Astrocyte (in vitro differentiated cells and primary cell): ENCODE measurements at regions not wholly inside any gene's neighbourhood (a gene's known extent, or its start where the extent isn't known, plus 50 kb on each side); places are given as distances from the start of the nearest gene placed in this dataset.

ENCODE experiments used
- DNase-seq: peaks from one replicate; pipeline ENCODE4 v3.0.0-alpha.2; 2010; ENCODE audit warnings: low read depth
- FAIRE-seq: peaks from 2 replicates; lab custom pipeline; 2011; peaks lifted over from hg19 to GRCh38; lab: Jason Lieb, UNC
- H2AFZ ChIP-seq: 2 replicates; pipeline ENCODE4 v1.6.0; 2012; ENCODE audit warnings: low read depth, low read length, inconsistent platforms
- H3K27ac ChIP-seq: 2 replicates; pipeline ENCODE4 v1.5.1; 2011; ENCODE audit warnings: low read depth, low read length, inconsistent platforms
- H3K27me3 ChIP-seq: 2 replicates; pipeline ENCODE4 v1.6.0; 2011; ENCODE audit warnings: low read length, inconsistent platforms; ENCODE audit not compliant: insufficient read depth
- H3K36me3 ChIP-seq: 2 replicates; pipeline ENCODE4 v1.5.1; 2011; ENCODE audit warnings: low read length, inconsistent platforms; ENCODE audit not compliant: insufficient read depth
- H3K4me1 ChIP-seq: 2 replicates; pipeline ENCODE4 v1.5.1; 2011; ENCODE audit warnings: low read length, inconsistent platforms; ENCODE audit not compliant: insufficient read depth
- H3K4me2 ChIP-seq: 2 replicates; pipeline ENCODE4 v1.6.0; 2012; ENCODE audit warnings: low read length, inconsistent platforms
- H3K4me3 ChIP-seq: 2 replicates; pipeline ENCODE4 v1.5.1; 2011; ENCODE audit warnings: low read depth, mild to moderate bottlenecking, low read length, inconsistent platforms; ENCODE audit not compliant: insufficient read depth
- H3K79me2 ChIP-seq: 2 replicates; pipeline ENCODE4 v1.6.0; 2012; ENCODE audit warnings: mild to moderate bottlenecking, low read length, inconsistent platforms; ENCODE audit not compliant: insufficient read depth
- H3K9ac ChIP-seq: 2 replicates; pipeline ENCODE4 v1.6.0; 2012; ENCODE audit warnings: mild to moderate bottlenecking, low read length, inconsistent platforms
- H3K9me3 ChIP-seq: 2 replicates; pipeline ENCODE4 v1.5.1; 2012; ENCODE audit warnings: low read depth, mild to moderate bottlenecking, low read length, inconsistent platforms; ENCODE audit not compliant: insufficient read depth
- H4K20me1 ChIP-seq: 2 replicates; pipeline ENCODE4 v1.6.0; 2012; ENCODE audit warnings: low read length, inconsistent platforms; ENCODE audit not compliant: insufficient read depth
- H3K27ac Mint-ChIP-seq: one replicate; pipeline ENCODE4 v1.8.0; 2021; ENCODE audit warnings: mild to moderate bottlenecking, mixed read lengths; ENCODE audit not compliant: unreplicated experiment
- H3K27me3 Mint-ChIP-seq: one replicate; pipeline ENCODE4 v1.8.0; 2021; ENCODE audit warnings: low read depth, mixed read lengths; ENCODE audit not compliant: unreplicated experiment
- H3K36me3 Mint-ChIP-seq: one replicate; pipeline ENCODE4 v1.8.0; 2021; ENCODE audit warnings: low read depth, mixed read lengths; ENCODE audit not compliant: unreplicated experiment
- H3K4me1 Mint-ChIP-seq: one replicate; pipeline ENCODE4 v1.8.0; 2021; ENCODE audit warnings: low read depth, mixed read lengths; ENCODE audit not compliant: unreplicated experiment
- H3K4me3 Mint-ChIP-seq: one replicate; pipeline ENCODE4 v1.8.0; 2021; ENCODE audit warnings: mild to moderate bottlenecking, moderate library complexity, mixed read lengths; ENCODE audit not compliant: unreplicated experiment
- H3K9me3 Mint-ChIP-seq: one replicate; pipeline ENCODE4 v1.8.0; 2021; ENCODE audit warnings: mild to moderate bottlenecking, mixed read lengths; ENCODE audit not compliant: unreplicated experiment
- EZH2 ChIP-seq: IDR thresholded peaks from 2 replicates; pipeline ENCODE4 v1.6.1; 2012; ENCODE audit warnings: mild to moderate bottlenecking, low read length, inconsistent platforms; ENCODE audit not compliant: insufficient read depth
- TF ChIP-seq, protein P1 (sequence below): IDR thresholded peaks from 2 replicates; pipeline ENCODE4 v1.5.1; 2011; ENCODE audit warnings: low read depth, mild to moderate bottlenecking, inconsistent platforms, low read length, moderate library complexity; ENCODE audit not compliant: insufficient read depth

GRCh38 chr1:42096554-42096953 is 56.7 kb upstream of the GUCA2B start:
- Histone ChIP-seq H3K27ac (no peak overlapping the region), H3K9ac (no peak overlapping the region), H3K4me2 (no peak overlapping the region), H3K36me3 (no peaks in the 10 kb centered on the region), H4K20me1 (no peaks in the 10 kb centered on the region), H3K4me3 (no peak overlapping the region), H3K4me1 (no peaks in the 10 kb centered on the region), H2AFZ (no peak overlapping the region), H3K27me3 (no peaks in the 10 kb centered on the region), H3K79me2 (no peaks in the 10 kb centered on the region), H3K9me3 (peaks cover 2% of the 10 kb centered on the region)
- Mint-ChIP-seq H3K27ac (no peak overlapping the region), H3K27me3 (peaks cover 2% of the 10 kb centered on the region), H3K9me3 (peaks cover 5% of the 10 kb centered on the region), H3K4me1 (no peaks in the 10 kb centered on the region), H3K4me3 (no peak overlapping the region), H3K36me3 (no peaks in the 10 kb centered on the region)
- no peak for DNase-seq
- FAIRE-seq: no peak
- TF ChIP-seq, protein P1, sequence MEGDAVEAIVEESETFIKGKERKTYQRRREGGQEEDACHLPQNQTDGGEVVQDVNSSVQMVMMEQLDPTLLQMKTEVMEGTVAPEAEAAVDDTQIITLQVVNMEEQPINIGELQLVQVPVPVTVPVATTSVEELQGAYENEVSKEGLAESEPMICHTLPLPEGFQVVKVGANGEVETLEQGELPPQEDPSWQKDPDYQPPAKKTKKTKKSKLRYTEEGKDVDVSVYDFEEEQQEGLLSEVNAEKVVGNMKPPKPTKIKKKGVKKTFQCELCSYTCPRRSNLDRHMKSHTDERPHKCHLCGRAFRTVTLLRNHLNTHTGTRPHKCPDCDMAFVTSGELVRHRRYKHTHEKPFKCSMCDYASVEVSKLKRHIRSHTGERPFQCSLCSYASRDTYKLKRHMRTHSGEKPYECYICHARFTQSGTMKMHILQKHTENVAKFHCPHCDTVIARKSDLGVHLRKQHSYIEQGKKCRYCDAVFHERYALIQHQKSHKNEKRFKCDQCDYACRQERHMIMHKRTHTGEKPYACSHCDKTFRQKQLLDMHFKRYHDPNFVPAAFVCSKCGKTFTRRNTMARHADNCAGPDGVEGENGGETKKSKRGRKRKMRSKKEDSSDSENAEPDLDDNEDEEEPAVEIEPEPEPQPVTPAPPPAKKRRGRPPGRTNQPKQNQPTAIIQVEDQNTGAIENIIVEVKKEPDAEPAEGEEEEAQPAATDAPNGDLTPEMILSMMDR: no peak
- no peak for TF ChIP-seq EZH2

DNA sequence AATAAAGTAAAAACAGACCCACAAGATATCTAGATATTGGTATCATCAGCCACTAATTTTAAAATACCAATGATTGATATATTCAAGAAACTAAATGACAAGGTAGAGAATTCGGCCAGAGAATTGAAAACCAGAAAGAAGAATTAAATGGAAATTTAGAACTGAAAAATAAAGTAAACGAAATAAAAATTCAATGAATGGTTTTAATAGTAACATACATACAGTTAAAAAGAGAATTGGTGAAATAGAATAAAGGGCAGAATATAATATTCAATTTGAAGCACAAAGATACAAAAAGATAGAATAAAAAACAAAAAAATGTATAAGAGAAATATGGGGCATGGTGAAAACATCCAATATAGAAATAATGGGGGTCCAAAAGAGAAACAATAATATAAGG is 64.0 kb upstream of the GUCA2B start:
- H3K4me2 ChIP-seq: no peak overlapping the region
- H4K20me1 ChIP-seq: no peaks in the 10 kb centered on the region
- no peaks in the 10 kb centered on the region for H3K36me3 ChIP-seq
- Mint-ChIP-seq H3K27me3 (no peaks in the 10 kb centered on the region), H3K27ac (no peak overlapping the region), H3K9me3 (peaks cover 4% of the 10 kb centered on the region), H3K36me3 (no peaks in the 10 kb centered on the region), H3K4me3 (no peak overlapping the region), H3K4me1 (no peaks in the 10 kb centered on the region)
- no peaks in the 10 kb centered on the region for H3K27me3 ChIP-seq
- TF ChIP-seq, protein P1: no peak
- no peak for TF ChIP-seq EZH2
- H3K79me2 ChIP-seq: no peaks in the 10 kb centered on the region
- FAIRE-seq (no peak), DNase-seq (no peak)
- H3K4me3 ChIP-seq: no peak overlapping the region
- H3K27ac ChIP-seq: no peak overlapping the region
- H3K9ac ChIP-seq: no peak overlapping the region
- H3K4me1 ChIP-seq: no peaks in the 10 kb centered on the region
- peaks cover 6% of the 10 kb centered on the region for H3K9me3 ChIP-seq
- no peak overlapping the region for H2AFZ ChIP-seq

DNA sequence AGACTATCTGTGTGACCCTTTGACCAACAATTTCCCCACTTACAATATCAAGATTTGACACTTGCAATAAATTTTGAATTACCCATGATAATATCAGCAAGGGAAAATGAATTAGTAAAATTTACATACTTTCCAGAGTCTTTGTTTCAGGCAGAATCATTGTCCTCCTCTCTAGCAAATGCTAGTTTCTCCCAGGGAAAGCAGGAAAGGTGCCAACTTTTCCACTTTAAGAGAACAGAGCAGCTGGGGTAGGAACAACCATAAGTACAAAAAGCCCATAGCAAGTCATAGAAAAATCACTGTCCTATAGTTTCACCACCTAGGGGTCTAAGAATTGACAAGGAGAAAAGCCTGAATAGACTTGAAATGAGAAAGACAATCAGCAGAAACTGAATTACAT is 67.1 kb upstream of the GUCA2B start:
- no peak for FAIRE-seq
- Histone ChIP-seq H3K27me3 (no peaks in the 10 kb centered on the region), H3K4me2 (no peak overlapping the region), H3K4me1 (no peaks in the 10 kb centered on the region), H4K20me1 (no peaks in the 10 kb centered on the region), H3K27ac (no peak overlapping the region), H3K9me3 (peaks cover 4% of the 10 kb centered on the region), H3K9ac (no peak overlapping the region), H2AFZ (no peak overlapping the region), H3K4me3 (no peak overlapping the region), H3K36me3 (no peaks in the 10 kb centered on the region), H3K79me2 (no peaks in the 10 kb centered on the region)
- H3K36me3 Mint-ChIP-seq: no peaks in the 10 kb centered on the region
- H3K27me3 Mint-ChIP-seq: no peaks in the 10 kb centered on the region
- H3K4me3 Mint-ChIP-seq: no peak overlapping the region
- no peak overlapping the region for H3K27ac Mint-ChIP-seq
- TF ChIP-seq, protein P1: no peak
- TF ChIP-seq EZH2: no peak
- DNase-seq: no peak
- no peaks in the 10 kb centered on the region for H3K4me1 Mint-ChIP-seq
- H3K9me3 Mint-ChIP-seq: peaks cover 1% of the 10 kb centered on the region
